OCI-LY1 (cell line): ENCODE measurements at regions not wholly inside any gene's neighbourhood (a gene's known extent, or its start where the extent isn't known, plus 50 kb on each side); places are given as distances from the start of the nearest gene placed in this dataset.

Experiments used
- EZH2 ChIP-seq: fragments of 200-600 bp; sonication (generic), shearing (Covaris generic); IDR thresholded peaks from 2 replicates; pipeline ENCODE4 v1.8.0; 2017; ENCODE audit warnings: borderline replicate concordance, mixed run types, mild to moderate bottlenecking, antibody characterized with exemption, low read length, moderate library complexity, mixed read lengths
- TF ChIP-seq, protein P1 (sequence below): fragments of 200-600 bp; sonication (generic), shearing (Covaris generic); IDR thresholded peaks from 2 replicates; pipeline ENCODE4 v1.5.1; 2017; ENCODE audit warnings: mild to moderate bottlenecking, antibody characterized with exemption, low read length, moderate library complexity, mixed read lengths

- TF ChIP-seq, protein P1, sequence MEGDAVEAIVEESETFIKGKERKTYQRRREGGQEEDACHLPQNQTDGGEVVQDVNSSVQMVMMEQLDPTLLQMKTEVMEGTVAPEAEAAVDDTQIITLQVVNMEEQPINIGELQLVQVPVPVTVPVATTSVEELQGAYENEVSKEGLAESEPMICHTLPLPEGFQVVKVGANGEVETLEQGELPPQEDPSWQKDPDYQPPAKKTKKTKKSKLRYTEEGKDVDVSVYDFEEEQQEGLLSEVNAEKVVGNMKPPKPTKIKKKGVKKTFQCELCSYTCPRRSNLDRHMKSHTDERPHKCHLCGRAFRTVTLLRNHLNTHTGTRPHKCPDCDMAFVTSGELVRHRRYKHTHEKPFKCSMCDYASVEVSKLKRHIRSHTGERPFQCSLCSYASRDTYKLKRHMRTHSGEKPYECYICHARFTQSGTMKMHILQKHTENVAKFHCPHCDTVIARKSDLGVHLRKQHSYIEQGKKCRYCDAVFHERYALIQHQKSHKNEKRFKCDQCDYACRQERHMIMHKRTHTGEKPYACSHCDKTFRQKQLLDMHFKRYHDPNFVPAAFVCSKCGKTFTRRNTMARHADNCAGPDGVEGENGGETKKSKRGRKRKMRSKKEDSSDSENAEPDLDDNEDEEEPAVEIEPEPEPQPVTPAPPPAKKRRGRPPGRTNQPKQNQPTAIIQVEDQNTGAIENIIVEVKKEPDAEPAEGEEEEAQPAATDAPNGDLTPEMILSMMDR: no peak
- no peak for TF ChIP-seq EZH2
Observed at GRCh38 chr7:12146813-12147212, 64.3 kb upstream of the TMEM106B start.
